Urinary bladder (tissue), 3 donors: ENCODE measurements at regions not wholly inside any gene's neighbourhood (a gene's known extent, or its start where the extent isn't known, plus 50 kb on each side); places are given as distances from the start of the nearest gene placed in this dataset.

Experiments used
- DNase-seq: peaks from one replicate; pipeline ENCODE4 v3.0.0-alpha.2; 2015; ENCODE audit errors: extremely low spot score
- H3K27ac ChIP-seq: one replicate; pipeline ENCODE4 v1.5.1; 2013; ENCODE audit warnings: low read depth, mild to moderate bottlenecking, moderate library complexity
- H3K36me3 ChIP-seq: one replicate; pipeline ENCODE4 v1.6.1; 2013; ENCODE audit warnings: mild to moderate bottlenecking, moderate library complexity; ENCODE audit not compliant: insufficient read depth
- H3K4me1 ChIP-seq: one replicate; pipeline ENCODE4 v1.6.1; 2013; ENCODE audit warnings: mild to moderate bottlenecking, moderate library complexity; ENCODE audit not compliant: insufficient read depth
- H3K4me3 ChIP-seq: one replicate; pipeline ENCODE4 v1.5.1; 2013; ENCODE audit warnings: low read depth, low read length
- WGBS: extraction: QIAGEN DNeasy Blood & Tissue Kit; methylation state at CpG from one replicate; pipeline ENCODE4 v1.1.7; 2013; 5-methylcytosine and 5-hydroxymethylcytosine counted together
- donor health status: healthy with polysubstance abuse.
- donor health status: healthy.

- no peak for DNase-seq
- 75% methylated on average over 6 of the region's 6 CpGs for whole genome bisulfite sequencing
- no peak overlapping the region for H3K4me3 ChIP-seq
- H3K4me1 ChIP-seq: no peaks in the 10 kb centered on the region
- H3K27ac ChIP-seq: no peak overlapping the region
- H3K36me3 ChIP-seq: no peaks in the 10 kb centered on the region
These were observed 184.6 kb upstream of the TMEM260 start for GRCh38 chr14:56394826-56395530.

DNA sequence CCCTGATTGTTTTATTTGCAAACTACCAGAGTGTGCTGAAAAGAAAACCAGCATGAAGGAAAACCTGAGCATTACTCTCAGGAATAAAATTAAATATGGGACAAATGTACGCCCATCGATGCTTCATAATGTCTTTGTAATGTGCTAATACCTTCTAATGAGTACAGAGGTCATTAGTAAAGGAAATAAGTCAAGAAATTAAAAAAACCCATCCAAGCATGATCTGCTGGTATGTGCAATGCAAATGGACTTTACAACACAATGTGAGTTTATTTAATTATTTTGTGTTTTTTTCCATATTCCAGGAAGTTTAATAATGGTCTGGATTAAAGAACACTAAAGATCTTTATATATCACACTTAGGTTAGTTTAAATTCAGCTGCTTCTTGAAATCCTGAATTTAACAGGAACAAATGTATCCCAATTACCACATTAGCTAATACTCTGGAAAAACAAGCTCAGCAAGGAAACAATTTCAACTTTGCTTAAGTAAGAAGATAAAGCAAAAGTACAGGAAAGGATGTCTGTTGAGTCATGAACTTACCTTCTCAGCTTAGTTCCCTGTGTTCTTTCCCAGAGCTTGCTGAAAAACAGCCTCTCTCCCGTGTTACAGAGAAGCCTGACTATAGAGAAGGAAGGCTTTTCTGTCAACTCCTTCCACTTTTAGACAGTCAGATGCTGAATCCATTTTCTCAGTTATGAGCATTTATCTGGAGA is 179.3 kb upstream of the TMEM260 start:
- Histone ChIP-seq H3K4me1 (no peaks in the 10 kb centered on the region), H3K27ac (no peak overlapping the region), H3K36me3 (no peaks in the 10 kb centered on the region), H3K4me3 (no peak overlapping the region)
- 66% methylated on average over 3 of the region's 3 CpGs for WGBS
- DNase-seq: no peak

DNA sequence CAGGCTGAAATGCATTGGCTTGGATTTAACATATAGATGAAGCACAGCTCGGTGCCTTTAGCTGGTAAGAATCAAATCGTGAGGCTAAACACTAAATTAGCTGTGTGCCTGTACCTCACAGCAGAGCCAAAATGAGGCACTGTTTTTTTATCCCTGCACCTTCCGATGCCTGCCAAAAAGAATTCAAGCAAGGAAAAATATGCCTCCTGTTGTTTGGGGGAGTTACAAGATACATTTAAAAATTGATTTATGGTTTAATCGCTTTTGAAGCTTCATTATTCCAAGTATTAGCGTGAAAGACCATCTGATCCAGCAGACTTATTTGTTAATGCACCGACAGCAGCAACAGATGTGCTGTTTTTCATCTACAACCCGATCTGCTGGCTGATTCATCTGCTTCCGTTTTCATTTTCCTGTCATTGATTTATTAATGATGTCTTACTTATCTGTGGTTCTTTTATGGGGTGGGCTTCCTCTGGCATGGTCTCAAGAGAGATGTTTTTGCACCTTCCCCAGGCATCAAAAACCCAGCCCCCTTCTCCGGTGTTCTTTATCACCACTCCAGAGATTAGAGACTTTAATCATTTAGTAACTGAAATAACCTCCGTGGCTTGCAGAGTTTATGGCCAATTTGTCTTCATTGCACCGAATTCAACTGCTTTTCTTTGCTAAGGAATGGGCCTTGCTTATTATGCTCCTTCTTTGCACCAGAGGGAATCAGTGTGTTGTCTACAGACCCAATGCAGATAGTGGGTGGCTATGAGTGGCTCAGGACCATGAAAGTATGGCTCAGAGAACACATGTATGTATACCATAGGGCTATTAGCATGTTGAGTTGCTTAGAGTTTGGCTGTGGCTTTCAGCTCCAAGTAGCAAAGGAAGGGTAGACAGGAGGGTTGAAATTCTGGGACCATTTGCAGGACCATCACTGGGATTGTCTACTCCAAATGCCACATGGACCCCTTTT is 166.8 kb upstream of the TMEM260 start:
- DNase-seq: no peak
- WGBS: 18% methylated on average over 11 of the region's 11 CpGs
- no peaks in the 10 kb centered on the region for H3K4me1 ChIP-seq
- no peak overlapping the region for H3K4me3 ChIP-seq
- H3K36me3 ChIP-seq: no peaks in the 10 kb centered on the region
- H3K27ac ChIP-seq: no peak overlapping the region

DNA sequence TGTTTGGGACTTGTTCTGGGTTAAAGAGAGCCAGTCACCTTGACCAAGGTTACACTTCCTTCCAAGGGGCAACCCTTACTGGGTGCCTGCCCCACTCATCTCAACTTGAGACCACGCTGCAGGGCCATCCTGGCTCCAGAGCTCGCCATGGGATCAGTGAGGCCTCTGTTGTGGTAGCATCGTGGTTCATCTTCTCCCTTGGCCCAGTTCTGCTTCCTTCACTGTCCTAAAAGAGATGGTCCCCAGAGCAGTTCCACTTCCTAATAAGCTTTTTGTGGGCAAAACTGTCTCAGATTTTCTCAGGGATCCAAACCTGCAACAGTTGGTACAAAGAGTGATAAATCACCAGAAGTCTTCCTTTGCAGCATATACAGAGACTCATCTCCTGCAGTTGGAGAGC is 165.9 kb upstream of the TMEM260 start:
- 93% methylated on average over 3 of the region's 3 CpGs for WGBS
- H3K36me3 ChIP-seq: no peaks in the 10 kb centered on the region
- H3K4me3 ChIP-seq: no peak overlapping the region
- DNase-seq: no peak
- H3K27ac ChIP-seq: no peak overlapping the region
- H3K4me1 ChIP-seq: no peaks in the 10 kb centered on the region

DNA sequence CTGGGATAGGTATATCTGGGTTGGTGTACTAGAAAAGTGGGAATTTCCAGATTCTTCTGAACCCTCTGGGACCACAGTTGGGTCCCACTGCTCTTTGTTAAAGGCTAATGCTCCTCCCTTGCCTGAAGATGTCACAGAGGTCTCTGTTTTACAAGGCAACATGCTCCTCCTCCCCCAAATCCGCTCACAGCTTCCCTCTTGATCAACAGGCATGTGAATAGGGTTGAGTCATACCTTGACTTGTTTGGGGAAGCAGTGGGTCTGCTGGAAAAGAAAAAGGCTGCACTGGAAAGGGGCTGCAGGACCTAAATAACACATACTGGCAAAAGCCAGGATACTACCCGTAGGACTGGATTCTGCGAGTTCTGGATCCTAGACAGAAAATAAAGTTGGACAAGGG is 165.4 kb upstream of the TMEM260 start:
- H3K36me3 ChIP-seq: no peaks in the 10 kb centered on the region
- DNase-seq: no peak
- H3K4me1 ChIP-seq: no peaks in the 10 kb centered on the region
- no peak overlapping the region for H3K27ac ChIP-seq
- no peak overlapping the region for H3K4me3 ChIP-seq
- WGBS: 95% methylated on average over 3 of the region's 3 CpGs

GRCh38 chr14:56416213-56416612 is 163.4 kb upstream of the TMEM260 start:
- Histone ChIP-seq H3K36me3 (no peaks in the 10 kb centered on the region), H3K4me3 (no peak overlapping the region), H3K27ac (no peak overlapping the region), H3K4me1 (no peaks in the 10 kb centered on the region)
- DNase-seq: no peak
- WGBS: 95% methylated on average over 9 of the region's 9 CpGs

DNA sequence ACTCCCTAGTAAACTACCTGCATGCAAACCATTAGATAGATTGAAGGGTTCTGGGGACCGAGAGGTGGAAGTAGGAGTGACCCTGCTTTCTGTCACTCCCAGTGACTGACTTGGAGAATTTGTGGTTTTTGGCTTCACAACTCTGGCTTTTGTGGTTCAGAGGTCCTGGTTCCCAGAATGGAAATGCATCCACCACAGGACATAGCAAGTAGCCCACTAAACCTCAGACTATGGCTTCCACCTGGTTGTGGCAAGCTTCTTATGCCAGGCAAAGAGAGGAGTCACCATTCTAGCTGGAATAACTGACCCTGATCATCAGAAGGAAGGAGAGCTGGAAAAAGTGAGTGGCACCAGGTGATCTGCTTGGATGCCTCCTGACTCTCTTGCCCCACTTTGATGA is 162.4 kb upstream of the TMEM260 start:
- WGBS: 94% methylated on average over 1 of the region's 1 CpG

DNA sequence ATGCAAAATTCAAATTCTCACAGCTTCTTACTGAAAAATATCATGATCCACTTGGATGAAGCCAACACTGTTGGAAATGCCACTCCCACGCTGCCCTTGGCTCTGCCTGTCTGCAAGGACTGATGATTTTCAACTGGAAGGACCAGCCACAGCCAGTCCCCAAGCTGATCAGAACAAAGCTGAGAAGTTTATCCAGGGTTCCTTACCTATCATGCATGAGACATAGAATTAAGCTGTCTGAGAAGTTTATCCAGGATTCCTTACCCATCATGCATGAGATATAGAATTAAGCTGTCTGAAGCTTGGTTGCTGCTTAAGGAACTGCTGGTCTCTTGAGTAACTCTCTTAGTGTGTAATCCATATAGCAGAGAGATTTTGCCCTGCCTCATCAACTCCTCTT is 159.8 kb upstream of the TMEM260 start:
- no peak for DNase-seq

More for the DNA sequence above, 162.4 kb upstream of the TMEM260 start:
- H3K36me3 ChIP-seq: no peaks in the 10 kb centered on the region
- DNase-seq: no peak
- no peaks in the 10 kb centered on the region for H3K4me1 ChIP-seq
- H3K4me3 ChIP-seq: no peak overlapping the region
- no peak overlapping the region for H3K27ac ChIP-seq

DNA sequence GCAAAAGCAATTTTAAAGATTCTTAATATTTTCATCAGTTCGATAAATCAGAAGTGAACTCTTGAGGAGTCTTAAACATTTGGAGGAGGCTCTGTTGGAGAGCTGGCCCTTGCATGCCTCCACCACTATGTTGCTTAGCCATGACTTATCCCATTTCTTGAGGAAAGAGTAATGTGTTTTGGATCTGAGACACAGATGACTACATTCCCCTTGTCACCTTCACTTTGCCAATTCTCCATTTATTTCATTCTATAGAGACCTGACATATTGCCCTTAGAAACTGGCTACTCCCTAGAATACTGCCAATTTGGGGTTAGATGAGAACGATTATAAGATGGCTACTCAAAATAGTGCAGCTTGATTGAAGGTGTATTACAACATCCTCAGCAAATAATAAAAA is 157.4 kb upstream of the TMEM260 start:
- no peak for DNase-seq
- Histone ChIP-seq H3K27ac (no peak overlapping the region), H3K4me1 (no peaks in the 10 kb centered on the region), H3K4me3 (no peak overlapping the region), H3K36me3 (no peaks in the 10 kb centered on the region)
- 70% methylated on average over 2 of the region's 2 CpGs for WGBS

More for the DNA sequence above, 159.8 kb upstream of the TMEM260 start:
- Histone ChIP-seq H3K4me3 (no peak overlapping the region), H3K36me3 (no peaks in the 10 kb centered on the region), H3K27ac (no peak overlapping the region), H3K4me1 (no peaks in the 10 kb centered on the region)
- 88% methylated on average over 1 of the region's 1 CpG for WGBS

DNA sequence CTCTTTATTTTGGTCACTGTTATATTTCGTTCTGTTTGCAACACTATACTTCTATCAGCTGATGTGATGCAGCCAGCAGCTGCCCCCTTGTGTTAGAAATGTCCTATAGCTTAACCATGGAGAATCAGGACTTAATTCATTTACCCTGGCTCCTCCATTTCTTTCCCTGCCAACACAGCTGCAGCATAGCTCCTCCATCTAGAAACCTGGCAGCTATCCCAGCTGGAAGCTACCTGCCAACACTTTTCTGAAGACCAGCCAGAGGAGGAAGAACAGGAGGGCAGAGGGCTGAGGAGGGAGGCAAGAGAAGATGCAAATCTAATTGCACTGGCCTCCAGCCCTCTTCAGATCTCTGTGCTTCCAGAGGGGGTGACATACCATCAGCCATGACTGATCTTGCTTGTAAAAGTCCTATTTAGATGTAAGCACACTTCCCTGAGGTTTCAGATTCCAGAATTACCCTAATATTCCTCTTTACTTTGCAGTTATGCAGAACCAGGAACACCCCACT is 156.8 kb upstream of the TMEM260 start:
- 2% methylated on average over 1 of the region's 1 CpG for WGBS
- DNase-seq: peak; percentile 88

DNA sequence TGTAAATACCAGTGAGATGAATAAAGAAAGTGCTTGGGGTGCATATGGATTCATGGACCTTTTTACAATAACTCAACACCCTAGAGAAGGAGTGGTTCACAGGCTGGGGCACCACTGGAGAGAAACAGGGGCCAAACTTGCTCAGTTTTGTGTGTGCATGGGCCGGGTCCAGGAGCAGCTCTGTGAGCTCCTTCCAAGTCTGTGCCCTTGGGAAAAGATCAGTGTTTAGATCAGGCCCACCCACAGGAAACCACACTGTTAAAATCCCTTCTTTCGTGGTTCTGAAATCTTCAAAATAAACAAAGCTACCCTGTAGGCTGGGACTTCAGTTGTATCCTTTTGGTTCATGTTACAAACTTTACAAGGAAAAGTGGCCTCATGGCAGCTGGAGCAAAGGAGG is 156.1 kb upstream of the TMEM260 start:
- H3K4me3 ChIP-seq: no peak overlapping the region
- H3K27ac ChIP-seq: no peak overlapping the region
- peak; percentile 26 for DNase-seq

More for the DNA sequence above, 156.8 kb upstream of the TMEM260 start:
- Histone ChIP-seq H3K4me1 (no peaks in the 10 kb centered on the region), H3K4me3 (no peak overlapping the region), H3K27ac (no peak overlapping the region), H3K36me3 (no peaks in the 10 kb centered on the region)

GRCh38 chr14:56431013-56431412 is 148.6 kb upstream of the TMEM260 start:
- Histone ChIP-seq H3K4me3 (no peak overlapping the region), H3K4me1 (no peaks in the 10 kb centered on the region), H3K27ac (no peak overlapping the region), H3K36me3 (no peaks in the 10 kb centered on the region)
- 75% methylated on average over 4 of the region's 4 CpGs for WGBS
- DNase-seq: no peak

More for the DNA sequence above, 156.1 kb upstream of the TMEM260 start:
- no peaks in the 10 kb centered on the region for H3K4me1 ChIP-seq
- WGBS: 31% methylated on average over 2 of the region's 2 CpGs
- no peaks in the 10 kb centered on the region for H3K36me3 ChIP-seq

DNA sequence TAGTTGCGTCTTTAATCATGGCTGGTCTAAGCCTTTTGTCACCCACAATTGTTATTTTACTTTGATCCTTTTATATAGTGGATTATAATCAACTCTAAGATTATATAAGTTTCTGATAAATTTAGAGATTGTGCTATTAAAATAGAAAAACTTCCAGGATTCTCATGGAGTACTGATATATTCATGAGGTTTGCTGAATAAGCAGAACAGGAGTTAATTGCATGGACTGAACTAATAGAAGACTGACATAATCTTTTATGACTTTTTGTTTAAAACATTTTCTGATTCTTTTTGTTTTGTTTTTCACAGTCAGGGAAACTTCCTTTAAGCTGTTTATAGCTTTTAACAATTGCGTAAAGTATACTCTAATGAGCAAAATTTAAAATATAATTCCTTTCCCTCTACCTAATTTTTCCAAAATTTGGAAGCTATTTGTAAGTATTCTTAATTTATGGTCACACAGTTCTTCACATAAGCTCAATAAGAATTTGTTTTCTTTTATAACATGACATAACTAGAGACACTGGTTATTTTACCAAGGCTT is 129.9 kb upstream of the TMEM260 start:
- Histone ChIP-seq H3K4me1 (no peaks in the 10 kb centered on the region), H3K36me3 (no peaks in the 10 kb centered on the region), H3K27ac (no peak overlapping the region), H3K4me3 (no peak overlapping the region)
- 97% methylated on average over 2 of the region's 2 CpGs for WGBS
- DNase-seq: no peak
